CD4-positive, alpha-beta T cell treated with Interleukin-6 at 100 ng/mL for 8 hours (primary cell): ENCODE measurements at regions not wholly inside any gene's neighbourhood (a gene's known extent, or its start where the extent isn't known, plus 50 kb on each side); places are given as distances from the start of the nearest gene placed in this dataset.
"Not testable (repeated sequence)": the region's sequence is repeated elsewhere in the genome, so short reads cannot be mapped to it uniquely, and the experiment has no call there.

Experiments used
- DNase-seq: peaks from one replicate; pipeline ENCODE4 v3.0.0-alpha.2; 2020; ENCODE audit warnings: mixed read lengths, low spot score

DNA sequence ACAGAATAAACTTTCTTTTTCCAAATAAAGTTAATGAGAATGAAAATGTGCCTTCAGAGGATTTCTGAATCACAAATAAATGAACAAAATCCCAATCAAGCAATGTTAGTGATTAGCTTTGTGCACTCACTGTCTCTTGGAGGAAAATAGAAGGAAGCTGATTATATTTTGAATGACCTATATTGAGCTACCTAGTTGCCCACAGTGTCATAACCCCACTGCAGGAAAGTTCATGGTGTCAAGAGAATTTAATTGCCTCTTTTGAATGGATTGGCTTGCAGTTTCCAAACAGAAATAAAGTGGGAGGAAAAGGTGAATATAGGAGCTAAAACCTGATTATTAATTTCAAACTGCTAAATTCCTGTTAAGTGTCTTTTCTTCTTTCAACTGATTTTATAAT is 515.9 kb downstream of the JRKL start:
- no peak for DNase-seq

DNA sequence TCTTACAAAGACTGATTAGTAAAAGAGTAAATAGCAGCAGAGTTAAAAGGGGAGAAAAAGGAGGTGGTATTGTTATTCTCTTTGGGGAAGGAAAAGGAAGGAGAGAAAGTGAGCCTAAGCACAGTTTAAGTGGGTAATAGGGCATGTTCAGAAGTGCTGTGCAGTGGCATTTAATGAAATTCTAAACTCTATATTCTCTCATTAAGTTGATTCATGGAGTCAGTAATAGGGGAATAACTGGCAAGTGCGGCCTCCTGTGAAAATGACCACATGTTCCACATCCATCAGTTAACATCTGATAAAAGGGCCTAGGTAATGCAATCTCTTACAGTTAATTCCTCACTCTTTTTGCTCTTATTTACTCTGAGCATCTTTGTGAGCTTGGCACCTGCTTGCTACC is 516.7 kb downstream of the JRKL start:
- DNase-seq = no peak

DNA sequence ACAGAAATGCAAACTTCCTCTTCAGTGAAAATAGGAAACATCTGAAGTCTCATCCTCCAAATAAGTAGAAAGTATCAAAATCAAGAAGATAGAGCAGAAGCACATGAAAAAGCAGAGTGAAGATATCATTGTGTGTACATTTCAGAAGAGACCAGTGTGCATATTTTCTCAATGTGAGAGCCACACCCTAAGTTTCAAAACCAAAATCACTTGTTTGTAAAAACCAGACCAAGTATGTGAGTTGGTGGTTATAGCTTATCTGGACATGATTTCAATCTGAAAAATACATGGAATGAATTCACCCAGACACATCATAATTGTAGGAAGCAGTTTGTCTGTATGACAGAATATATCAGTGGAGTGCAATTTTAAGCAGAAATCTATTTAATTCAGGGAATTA is 536.0 kb downstream of the JRKL start:
- no peak for DNase-seq

DNA sequence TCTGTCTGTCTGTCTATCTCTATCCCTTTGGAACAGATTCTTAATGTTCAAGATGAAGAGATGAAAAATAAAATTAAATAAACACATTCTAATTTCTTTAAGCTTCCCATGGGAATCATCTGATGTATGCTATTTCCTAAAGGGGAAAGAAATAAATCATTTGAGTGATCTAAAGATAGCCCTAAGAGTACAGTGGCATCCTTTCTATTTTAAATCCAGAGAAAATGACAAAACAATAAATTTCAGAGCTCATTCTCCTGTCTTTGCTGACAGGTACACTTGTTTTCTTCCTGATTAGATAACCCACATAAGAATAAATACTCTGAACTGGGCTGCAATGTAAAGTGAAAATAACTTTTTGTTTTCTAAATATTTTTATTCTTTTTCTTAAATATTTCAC is 550.4 kb downstream of the JRKL start:
- DNase-seq = no peak

DNA sequence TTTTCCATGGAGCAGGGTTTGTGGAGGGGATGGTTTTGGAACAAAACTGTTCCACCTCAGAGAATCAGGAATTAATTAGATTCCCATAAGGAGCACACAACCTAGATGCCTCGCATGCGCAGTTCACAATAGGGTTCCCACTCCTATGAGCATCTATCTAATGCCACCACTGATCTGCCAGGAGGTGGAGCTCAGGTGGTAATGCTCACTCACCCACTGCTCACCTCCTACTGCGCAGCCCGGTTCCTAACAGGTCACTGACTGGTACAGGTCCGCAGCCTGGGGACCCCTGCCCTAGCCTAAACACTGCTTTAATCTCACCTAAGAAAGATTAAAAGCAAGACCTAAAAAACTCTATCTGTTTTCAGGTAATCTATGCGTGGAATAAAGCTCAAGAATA is 553.0 kb downstream of the JRKL start:
- DNase-seq = no peak

DNA sequence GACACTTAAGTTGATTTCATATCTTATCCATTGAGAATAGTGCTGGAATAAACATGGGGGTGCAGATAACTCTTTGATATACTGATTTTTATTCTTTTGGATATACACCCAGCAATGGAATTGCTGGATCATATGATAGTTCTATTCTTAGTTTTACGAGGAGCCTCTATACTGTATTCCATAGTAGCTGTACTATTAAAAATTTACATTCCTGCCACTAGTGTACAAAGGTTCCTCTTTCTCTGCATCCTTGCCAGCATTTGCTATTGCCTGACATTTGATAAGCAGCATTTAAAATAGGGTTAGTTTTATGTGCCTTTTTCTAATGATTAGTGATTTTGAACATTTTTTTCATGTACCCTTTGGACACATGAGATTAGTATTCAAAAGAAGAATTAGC is 554.2 kb downstream of the JRKL start:
- no peak for DNase-seq

DNA sequence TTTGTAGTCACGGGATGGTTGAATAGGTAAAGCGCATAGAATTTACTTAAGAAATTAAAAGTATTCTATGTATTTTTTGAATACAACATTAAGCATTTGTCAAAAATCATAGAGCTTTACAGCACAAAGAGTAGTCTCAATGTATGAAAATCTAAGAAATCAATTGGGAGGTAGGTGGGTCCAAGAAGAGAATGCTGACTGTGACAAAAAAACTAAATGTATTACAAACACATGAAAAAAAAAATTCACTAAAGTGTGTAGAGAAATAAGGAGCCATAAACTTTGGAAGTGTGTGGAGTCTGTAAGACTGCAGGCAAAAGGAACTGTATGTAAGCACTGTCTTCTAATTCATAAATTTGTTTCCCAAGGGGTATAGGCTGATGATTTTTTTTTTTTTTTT is 558.3 kb downstream of the JRKL start:
- no peak for DNase-seq

DNA sequence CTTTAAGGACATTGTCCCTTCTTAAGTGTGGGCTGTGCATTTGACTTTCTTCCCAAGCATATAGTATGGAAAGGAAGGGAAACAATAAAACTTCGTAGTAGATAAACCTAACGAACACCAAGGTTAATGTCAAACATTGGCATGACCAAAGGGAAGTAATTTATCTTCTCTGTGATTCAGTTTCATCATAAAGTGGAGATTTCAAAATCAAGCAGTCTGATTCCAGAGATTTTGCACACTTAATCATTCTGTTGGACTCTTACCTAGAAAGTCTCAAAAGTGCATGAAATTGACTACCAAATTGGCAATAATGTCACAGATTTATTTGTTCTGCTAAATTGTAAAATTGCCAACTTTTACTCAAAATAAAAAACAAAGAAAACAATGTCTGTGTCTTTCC is 559.7 kb downstream of the JRKL start:
- DNase-seq = no peak

DNA sequence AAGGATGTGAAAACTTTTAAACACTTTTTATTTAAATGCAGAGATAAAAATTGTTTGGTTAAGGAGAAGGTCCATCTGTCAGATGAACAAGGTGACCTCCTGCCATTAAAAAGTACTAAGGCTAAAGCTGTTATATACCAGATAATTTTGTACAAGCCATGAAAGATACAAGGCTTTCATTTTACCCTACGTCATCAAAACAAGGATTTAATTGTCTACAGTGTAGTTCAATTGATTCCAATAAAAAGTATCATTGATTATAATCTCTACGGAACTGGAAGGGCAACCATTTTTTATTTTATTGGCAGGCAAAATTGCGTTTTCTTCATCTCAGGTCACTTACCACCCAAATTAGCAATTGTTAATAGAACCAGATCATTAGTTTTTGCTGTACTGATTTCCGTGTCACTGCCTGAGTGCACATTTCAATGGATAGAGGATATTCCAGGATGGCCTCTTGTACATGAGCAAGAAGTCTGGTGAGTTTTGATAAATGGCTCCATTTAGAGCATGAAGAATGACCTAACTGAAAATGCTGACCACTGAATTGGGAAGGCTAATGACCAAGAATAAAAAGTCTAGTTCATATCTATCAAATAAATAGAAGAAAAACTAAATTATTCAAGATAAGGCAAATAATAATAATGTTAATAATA is 564.9 kb downstream of the JRKL start:
- no peak for DNase-seq

DNA sequence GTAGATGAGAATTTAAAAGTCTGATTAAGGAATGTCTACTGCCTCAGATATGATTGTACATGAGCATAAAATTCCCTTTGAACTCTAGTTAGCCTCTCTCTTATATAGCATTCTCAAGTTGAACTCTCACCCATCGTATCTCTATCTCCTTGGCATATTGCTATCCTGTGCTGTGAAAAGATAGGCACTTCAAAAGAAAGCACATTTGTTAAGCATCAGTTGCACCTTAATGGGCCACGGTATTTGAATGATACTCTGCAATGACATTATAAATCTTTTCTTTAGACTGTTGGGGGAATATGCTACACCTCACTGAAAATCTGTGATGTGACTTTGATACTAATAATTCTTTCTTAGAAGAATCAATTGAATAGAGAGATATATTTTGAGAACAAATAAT is 570.7 kb downstream of the JRKL start:
- DNase-seq = no peak

DNA sequence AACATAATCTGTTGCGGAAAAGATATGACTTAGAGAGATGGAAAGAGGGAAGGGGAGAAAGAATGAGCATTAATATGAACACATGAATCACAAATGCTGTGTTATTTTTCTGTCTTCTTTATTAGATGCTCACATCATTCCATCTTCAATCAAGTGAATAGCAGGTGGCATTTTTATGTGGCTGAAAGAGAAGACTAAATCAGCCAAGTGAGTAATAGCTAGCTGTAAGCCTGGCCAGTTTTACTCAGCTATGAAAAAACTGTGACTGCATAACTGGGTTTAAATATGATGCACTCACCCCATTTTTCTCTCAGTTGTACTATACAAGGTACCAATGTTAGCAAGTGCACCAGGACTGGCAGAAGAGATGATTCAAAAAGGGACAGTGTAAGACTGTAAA is 571.1 kb downstream of the JRKL start:
- DNase-seq = no peak

DNA sequence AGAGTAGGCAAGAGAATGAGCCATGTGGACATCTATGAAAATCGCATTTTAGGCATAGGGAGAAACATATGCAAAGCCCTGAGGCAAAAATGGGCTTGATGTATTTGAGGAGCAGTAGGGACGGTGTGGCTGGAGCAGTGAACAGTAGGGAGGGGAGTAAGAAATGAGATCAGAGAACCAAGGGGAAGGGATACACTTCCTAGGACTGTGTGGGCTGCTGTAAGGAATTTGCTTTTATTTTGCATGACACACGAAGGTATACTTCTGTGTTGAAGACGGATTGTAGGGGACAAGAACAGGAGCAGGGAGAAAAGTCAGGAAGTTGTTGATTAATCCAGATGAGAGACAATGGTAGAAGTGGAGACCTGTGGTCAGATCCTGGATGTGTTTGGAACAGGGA is 572.1 kb downstream of the JRKL start:
- DNase-seq = no peak

DNA sequence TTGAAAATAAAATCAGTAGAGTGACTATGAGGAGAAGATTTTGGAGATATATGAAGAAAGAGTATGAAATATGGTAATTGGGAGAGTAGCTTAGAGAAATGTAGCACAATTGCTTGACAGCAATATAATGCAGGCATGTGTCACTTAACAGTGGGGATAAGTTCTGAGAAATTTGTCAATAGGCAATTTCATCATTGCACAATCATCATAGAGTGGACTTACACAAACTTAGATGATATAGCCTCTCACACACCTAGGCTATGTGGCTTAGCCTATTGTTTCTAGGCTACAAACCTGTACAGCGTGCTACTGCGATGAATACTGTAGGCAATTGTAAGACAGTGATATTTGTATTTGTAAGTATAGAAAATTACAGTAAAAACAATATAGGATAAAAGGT is 573.6 kb downstream of the JRKL start:
- DNase-seq = no peak

DNA sequence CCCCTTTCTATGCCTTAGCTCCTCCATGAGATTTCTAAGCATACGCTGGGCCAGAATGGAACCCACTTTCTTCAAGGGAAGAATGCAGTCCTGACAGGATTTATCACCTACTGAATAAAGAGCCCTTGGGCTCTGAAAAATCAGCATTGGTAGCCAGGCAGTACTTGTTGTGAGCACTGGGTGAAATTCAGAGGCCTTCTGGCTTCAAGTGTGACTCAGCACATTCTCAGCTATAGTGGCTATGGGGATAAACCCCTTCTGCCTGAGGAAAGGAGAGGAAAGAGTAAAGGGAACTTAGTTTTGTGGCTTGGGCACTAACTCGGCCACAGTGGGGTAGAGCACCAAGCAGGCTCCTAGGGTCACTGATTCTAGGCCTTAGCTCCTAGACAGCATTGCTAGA is 574.8 kb downstream of the JRKL start:
- no peak for DNase-seq

DNA sequence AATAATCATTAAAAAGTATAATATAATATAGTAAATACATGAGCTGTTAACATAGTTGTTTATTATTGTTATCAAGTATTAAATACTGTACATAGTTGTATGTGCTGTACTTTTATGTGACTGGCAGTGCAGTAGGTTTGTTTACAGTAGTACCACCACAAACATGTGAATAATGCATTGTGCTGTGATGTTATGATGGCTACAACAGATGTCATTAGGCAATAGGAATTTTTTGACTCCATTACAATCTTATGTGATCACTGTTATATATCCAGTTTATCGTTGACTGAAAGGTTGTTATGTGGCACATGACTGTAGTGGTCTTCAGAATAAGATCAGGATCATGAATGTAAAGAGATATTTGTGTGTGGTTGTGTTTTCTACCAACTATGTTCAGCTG is 577.8 kb downstream of the JRKL start:
- no peak for DNase-seq

DNA sequence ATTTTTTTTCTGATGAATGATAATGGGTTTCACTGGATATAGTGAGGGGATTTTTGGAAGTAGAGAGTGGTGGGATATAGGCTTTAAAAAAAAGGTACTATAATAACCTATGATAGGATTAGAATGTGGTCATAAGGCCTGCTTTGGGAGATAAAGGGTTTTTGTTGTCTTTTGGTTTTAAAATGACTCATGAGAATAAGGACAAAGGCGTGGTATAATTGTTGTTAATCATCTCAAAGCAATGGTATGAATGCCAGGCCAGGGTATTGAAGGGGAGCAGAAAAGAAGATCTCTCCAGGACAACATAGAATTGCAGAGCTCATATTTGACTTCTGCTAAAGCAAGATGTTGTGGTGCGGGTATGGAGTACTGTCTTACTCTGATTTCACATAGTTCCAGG is 579.4 kb downstream of the JRKL start:
- no peak for DNase-seq

DNA sequence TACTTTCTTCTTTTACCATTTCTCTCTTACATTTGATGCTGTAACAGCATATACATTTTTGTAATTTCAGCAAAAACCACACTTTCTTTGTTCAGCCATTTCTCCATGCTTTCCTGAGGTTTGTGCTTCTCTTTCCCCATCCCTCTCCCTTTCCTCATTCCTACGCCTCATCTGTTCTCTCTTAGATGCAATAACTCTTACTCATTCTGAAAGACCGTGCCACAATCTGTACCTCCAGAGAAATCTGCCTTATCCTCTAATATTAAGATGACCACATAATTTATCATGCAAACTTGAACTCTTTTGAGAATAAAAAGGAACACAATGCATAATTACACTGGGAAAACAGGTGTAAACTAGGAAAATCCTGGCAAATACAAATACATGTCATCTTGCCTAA is 588.9 kb downstream of the JRKL start:
- DNase-seq = no peak

DNA sequence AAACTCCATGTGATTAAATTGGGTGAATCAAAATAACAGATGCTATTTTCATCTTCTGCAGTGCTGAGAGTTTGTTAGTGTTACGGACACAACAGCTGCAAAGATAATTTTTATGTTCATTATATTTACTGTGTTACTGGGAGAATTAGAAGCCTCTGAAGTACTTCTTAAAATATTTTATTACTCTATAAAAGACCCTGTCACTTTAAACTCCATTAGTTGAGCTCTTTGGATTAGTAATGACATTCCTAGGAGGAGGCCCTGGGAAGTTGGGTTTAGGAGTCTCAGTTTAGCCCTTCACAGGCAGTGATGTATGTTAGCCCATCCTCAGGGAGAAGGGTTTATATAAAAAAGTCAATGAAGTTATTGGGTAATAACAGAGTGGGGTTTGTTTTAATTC is 596.7 kb downstream of the JRKL start:
- DNase-seq = no peak

DNA sequence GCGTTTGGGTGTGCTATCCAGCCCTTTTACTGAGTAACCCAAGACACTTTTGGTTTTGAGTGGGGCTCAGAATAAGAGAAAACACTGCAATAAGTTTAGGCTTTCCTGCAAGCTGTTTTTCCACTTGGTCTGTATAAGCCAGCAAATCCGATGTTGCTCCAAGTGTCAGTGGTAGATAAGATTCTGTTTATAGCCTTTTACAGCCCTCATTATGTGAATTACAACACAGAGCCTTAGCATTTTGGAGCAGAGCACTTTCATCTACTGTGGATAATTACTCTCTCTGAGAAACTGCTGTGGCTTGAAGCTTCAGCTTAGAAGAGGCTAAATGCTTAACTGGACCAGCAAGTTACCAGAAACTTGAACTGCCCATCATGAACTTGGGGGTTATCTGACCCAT is 601.1 kb downstream of the JRKL start:
- no peak for DNase-seq

DNA sequence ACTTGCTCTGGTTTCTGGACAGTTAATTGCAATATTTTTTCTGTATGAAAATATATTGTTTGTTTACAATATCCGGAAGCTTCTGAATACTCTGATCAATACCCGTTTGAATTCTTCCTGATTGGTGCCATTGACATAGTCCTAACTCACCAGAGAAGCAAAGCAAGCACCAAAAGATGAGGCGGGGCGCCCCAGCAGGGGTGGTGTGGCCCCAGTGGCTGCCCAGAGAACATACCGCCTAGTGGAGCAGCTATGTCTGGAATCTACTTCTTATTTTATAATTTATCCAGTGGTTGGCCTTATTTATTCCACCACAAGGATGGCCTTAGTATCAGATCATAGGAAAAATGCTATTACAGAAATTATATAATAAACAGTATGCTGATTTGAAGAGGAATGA is 610.7 kb downstream of the JRKL start:
- DNase-seq = no peak

DNA sequence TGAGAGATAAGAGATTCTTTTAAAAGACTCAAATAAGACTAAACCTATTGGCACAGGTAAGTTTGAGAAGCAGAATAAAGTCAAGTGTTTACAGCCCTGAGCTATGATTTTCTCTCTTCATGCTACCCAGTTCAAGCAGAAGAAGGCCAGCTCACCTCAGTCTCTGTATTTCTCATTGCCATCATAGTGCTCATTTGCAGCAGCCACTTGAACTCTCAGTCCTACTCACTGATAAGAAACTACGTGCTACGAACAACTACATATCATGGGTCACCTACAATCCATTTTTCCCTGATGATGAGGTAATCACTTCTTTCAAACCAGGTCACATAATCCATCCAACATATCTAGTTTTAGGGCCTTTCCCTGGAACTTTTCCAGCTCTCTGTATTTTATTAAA is 617.5 kb downstream of the JRKL start:
- no peak for DNase-seq

DNA sequence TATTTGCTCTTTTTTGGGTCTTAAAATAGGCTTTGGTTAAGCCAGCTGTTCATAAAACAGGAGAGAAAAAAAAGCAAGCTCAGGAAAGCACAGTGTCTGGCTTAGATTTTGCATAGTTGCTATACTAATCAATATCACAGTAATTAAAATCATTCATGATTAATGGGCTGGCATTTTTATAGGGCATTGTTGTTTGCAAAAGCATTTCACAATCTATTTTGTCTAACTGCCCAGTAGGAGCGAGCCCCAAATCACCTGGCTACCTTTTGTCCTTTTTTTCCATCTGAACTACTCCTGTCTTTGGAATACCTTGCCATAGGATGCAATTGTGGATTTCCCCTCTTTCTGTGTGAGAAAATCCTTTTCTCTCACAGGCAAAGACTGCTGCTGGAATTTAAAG is 619.8 kb downstream of the JRKL start:
- no peak for DNase-seq

DNA sequence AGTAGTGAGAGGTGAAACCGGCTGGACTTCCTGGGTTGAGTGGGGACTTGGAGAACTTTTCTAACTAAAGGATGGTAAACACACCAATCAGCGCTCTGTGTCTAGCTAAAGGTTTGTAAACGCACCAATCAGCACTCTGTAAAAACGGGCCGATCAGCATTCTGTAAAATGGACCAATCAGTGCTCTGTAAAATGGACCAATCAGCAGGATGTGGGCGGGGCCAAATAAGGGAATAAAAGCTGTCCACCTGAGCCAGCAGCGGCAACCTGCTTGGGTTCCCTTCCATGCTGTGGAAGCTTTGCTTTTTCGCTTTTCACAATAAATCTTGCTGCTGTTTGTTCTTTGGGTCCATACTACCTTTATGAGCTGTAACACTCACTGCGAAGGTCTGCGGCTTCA is 621.2 kb downstream of the JRKL start:
- not testable (repeated sequence) for DNase-seq

DNA sequence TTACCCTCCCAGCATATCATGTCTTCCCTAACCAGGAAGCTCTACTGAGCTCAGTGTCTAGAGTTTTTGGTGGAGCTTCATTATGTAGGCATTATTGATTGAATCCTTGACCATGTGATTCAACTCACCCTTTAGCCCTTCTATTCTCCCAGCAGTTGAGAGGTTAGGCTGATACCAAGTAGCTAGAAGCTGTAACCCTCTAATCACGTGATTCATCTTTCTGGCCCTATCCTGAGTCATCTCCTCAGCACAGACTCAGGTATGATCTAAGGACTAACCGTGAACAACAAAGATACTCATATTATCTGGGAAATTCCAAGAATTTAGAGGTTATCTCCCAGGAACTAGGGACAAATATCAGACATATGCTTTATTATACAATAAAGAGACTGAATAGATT is 625.5 kb downstream of the JRKL start:
- DNase-seq = no peak

DNA sequence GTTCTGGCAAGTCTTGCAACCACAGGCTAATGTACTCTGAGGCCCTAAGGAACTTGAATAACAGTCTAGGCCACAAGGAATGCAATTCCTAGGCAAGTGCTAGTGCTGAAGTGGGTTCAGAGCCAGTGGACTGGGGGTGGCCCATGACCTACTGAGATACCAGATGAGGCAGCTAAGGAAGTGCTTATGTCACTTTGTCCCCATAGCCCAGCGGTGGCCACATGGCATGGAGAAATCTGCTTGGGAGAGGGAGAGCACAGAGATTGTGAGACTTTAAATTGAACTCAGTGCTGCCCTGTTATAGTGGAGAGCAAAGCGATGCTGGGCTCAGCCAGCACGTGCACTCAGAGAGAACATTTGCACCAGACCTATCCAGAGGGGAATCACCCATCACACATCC is 629.5 kb downstream of the JRKL start:
- no peak for DNase-seq
